Activated effector memory CD4-positive, alpha-beta T cell treated with Interleukin-2 at 50 U/mL for 16 hours (primary cell): ENCODE measurements at regions not wholly inside any gene's neighbourhood (a gene's known extent, or its start where the extent isn't known, plus 50 kb on each side); places are given as distances from the start of the nearest gene placed in this dataset.
"Not testable (repeated sequence)": the region's sequence is repeated elsewhere in the genome, so short reads cannot be mapped to it uniquely, and the experiment has no call there.

Experiments
- DNase-seq: peaks from one replicate; pipeline ENCODE4 v3.0.0-alpha.2; 2020

- DNase-seq = not testable (repeated sequence)
Observed at GRCh38 chr11:123344188-123344587, 85.9 kb upstream of the GRAMD1B start.

- DNase-seq = no peak
Observed at GRCh38 chr11:123338997-123339752, 90.9 kb upstream of the GRAMD1B start.

- no peak for DNase-seq
Observed at GRCh38 chr11:123338266-123338800, 91.7 kb upstream of the GRAMD1B start.

- no peak for DNase-seq
Observed at GRCh38 chr11:123334925-123335324, 95.1 kb upstream of the GRAMD1B start.

GRCh38 chr11:123332577-123332976 is 97.5 kb upstream of the GRAMD1B start:
- DNase-seq = not testable (repeated sequence)

GRCh38 chr11:123330948-123331347 is 99.1 kb upstream of the GRAMD1B start:
- no peak for DNase-seq

GRCh38 chr11:123330471-123330870 is 99.6 kb upstream of the GRAMD1B start:
- no peak for DNase-seq

- DNase-seq = no peak
Observed at GRCh38 chr11:123330071-123330470, 100.0 kb upstream of the GRAMD1B start.

GRCh38 chr11:123328281-123328867 is 101.7 kb upstream of the GRAMD1B start:
- no peak for DNase-seq

- DNase-seq = no peak
Observed at GRCh38 chr11:123325533-123325932, 104.5 kb upstream of the GRAMD1B start.

- DNase-seq = no peak
Observed at GRCh38 chr11:123323568-123323967, 106.5 kb upstream of the GRAMD1B start.

- DNase-seq = no peak
Observed at GRCh38 chr11:123321636-123322035, 108.4 kb upstream of the GRAMD1B start.

- no peak for DNase-seq
Observed at GRCh38 chr11:123318623-123319022, 111.4 kb upstream of the GRAMD1B start.

- not testable (repeated sequence) for DNase-seq
Observed at GRCh38 chr11:123318132-123318531, 111.9 kb upstream of the GRAMD1B start.

GRCh38 chr11:123316003-123316402 is 114.1 kb upstream of the GRAMD1B start:
- DNase-seq = no peak

GRCh38 chr11:123314972-123315371 is 115.1 kb upstream of the GRAMD1B start:
- no peak for DNase-seq

- DNase-seq = no peak
Observed at GRCh38 chr11:123313262-123313661, 116.8 kb upstream of the GRAMD1B start.

- no peak for DNase-seq
Observed at GRCh38 chr11:123308077-123308476, 113.0 kb upstream of the CLMP start.

GRCh38 chr11:123307276-123307675 is 112.2 kb upstream of the CLMP start:
- DNase-seq = no peak

- no peak for DNase-seq
Observed at GRCh38 chr11:123306531-123306930, 111.5 kb upstream of the CLMP start.

- no peak for DNase-seq
Observed at GRCh38 chr11:123305601-123306375, 110.7 kb upstream of the CLMP start.

- DNase-seq = no peak
Observed at GRCh38 chr11:123304828-123305466, 109.9 kb upstream of the CLMP start.

- DNase-seq = no peak
Observed at GRCh38 chr11:123303924-123304323, 108.9 kb upstream of the CLMP start.
